ENCODE measurements at regions not wholly inside any gene's neighbourhood (a gene's known extent, or its start where the extent isn't known, plus 50 kb on each side); places are given as distances from the start of the nearest gene placed in this dataset.

- WGBS (ENCODE audit: low lambda C conversion rate, missing lambda C conversion rate) = 94% methylated on average over 7 of the region's 7 CpGs
- TF ChIP-seq, protein P1, sequence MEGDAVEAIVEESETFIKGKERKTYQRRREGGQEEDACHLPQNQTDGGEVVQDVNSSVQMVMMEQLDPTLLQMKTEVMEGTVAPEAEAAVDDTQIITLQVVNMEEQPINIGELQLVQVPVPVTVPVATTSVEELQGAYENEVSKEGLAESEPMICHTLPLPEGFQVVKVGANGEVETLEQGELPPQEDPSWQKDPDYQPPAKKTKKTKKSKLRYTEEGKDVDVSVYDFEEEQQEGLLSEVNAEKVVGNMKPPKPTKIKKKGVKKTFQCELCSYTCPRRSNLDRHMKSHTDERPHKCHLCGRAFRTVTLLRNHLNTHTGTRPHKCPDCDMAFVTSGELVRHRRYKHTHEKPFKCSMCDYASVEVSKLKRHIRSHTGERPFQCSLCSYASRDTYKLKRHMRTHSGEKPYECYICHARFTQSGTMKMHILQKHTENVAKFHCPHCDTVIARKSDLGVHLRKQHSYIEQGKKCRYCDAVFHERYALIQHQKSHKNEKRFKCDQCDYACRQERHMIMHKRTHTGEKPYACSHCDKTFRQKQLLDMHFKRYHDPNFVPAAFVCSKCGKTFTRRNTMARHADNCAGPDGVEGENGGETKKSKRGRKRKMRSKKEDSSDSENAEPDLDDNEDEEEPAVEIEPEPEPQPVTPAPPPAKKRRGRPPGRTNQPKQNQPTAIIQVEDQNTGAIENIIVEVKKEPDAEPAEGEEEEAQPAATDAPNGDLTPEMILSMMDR (IDR thresholded peaks at IDR 0.05; ENCODE audit: poor library complexity) = no peak
- TF ChIP-seq EZH2phosphoT487 (IDR thresholded peaks at IDR 0.05; ENCODE audit: low read depth, severe bottlenecking, unreplicated experiment) = no peak
- no peak for TF ChIP-seq EZH2 (IDR thresholded peaks at IDR 0.05; ENCODE audit: borderline replicate concordance)
- H2AFZ ChIP-seq = no peak overlapping the region
- H3K4me1 ChIP-seq (ENCODE audit: insufficient read depth) = no peaks in the 10 kb centered on the region
- DNase-seq (ENCODE audit: low spot score) = no peak
- no peak overlapping the region for H3K27ac ChIP-seq
- H3K4me3 ChIP-seq = no peak overlapping the region
- no peaks in the 10 kb centered on the region for H3K79me2 ChIP-seq
- no peaks in the 10 kb centered on the region for H3K27me3 ChIP-seq
- H3K36me3 ChIP-seq (replicated peaks; ENCODE audit: insufficient read depth, low read depth) = no peaks in the 10 kb centered on the region
- no peaks in the 10 kb centered on the region for H4K20me1 ChIP-seq (ENCODE audit: insufficient read depth, poor library complexity, severe bottlenecking)
- no peaks in the 10 kb centered on the region for H3K9me3 ChIP-seq (ENCODE audit: low read depth)
- no peak overlapping the region for H3K4me2 ChIP-seq
- no peaks in the 10 kb centered on the region for H3K9me2 ChIP-seq (replicated peaks; ENCODE audit: insufficient read depth)
Observed at GRCh38 chr1:245084551-245084950, 70.2 kb upstream of the KIF26B start.

DNA sequence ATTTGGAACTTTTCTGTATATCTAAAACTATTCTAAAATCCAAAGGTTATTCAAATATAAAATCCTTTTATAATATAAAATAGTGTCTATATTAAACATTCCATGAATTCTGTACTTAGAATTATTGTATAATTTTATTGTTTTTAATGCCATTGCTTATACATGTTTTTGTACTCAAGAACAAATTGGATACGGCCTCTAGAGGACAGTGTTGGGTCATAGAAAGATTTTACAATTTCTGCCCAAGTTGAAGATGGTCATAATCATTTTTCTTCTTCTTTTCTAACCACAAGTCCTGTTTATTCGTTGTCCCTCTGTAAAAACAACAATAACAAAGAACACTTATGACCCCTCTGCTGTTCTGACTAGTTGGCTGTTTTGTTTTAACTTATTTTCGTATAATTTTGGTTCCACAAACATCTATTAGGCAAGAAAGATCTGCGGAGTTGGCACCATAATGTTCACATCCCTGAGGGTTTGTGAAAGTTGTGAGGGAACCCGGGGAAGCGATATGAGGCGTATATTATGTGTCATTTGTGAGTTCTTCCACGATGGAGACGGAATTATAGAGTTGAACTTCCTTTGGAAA lies 75.7 kb upstream of the KIF26B start:
- Histone ChIP-seq H3K27me3 (no peaks in the 10 kb centered on the region), H3K4me1 (ENCODE audit: insufficient read depth) (no peaks in the 10 kb centered on the region), H2AFZ (no peak overlapping the region), H4K20me1 (ENCODE audit: insufficient read depth, poor library complexity, severe bottlenecking) (no peaks in the 10 kb centered on the region), H3K27ac (no peak overlapping the region), H3K79me2 (no peaks in the 10 kb centered on the region), H3K4me2 (no peak overlapping the region), H3K4me3 (no peak overlapping the region), H3K9me2 (replicated peaks; ENCODE audit: insufficient read depth) (no peaks in the 10 kb centered on the region), H3K9me3 (ENCODE audit: low read depth) (no peaks in the 10 kb centered on the region), H3K36me3 (replicated peaks; ENCODE audit: insufficient read depth, low read depth) (no peaks in the 10 kb centered on the region)
- DNase-seq (ENCODE audit: low spot score) = peak; percentile 55
- WGBS (ENCODE audit: low lambda C conversion rate, missing lambda C conversion rate) = 74% methylated on average over 9 of the region's 9 CpGs
- TF ChIP-seq, protein P1 (IDR thresholded peaks at IDR 0.05; ENCODE audit: poor library complexity) = peak; percentile 76
- TF ChIP-seq EZH2 (IDR thresholded peaks at IDR 0.05; ENCODE audit: borderline replicate concordance) (no peak), EZH2phosphoT487 (IDR thresholded peaks at IDR 0.05; ENCODE audit: low read depth, severe bottlenecking, unreplicated experiment) (no peak)

- H3K9me3 ChIP-seq (ENCODE audit: low read depth) = no peaks in the 10 kb centered on the region
- no peaks in the 10 kb centered on the region for H3K4me1 ChIP-seq (ENCODE audit: insufficient read depth)
- TF ChIP-seq, protein P1 (IDR thresholded peaks at IDR 0.05; ENCODE audit: poor library complexity) = no peak
- TF ChIP-seq EZH2phosphoT487 (IDR thresholded peaks at IDR 0.05; ENCODE audit: low read depth, severe bottlenecking, unreplicated experiment) = no peak
- no peak for TF ChIP-seq EZH2 (IDR thresholded peaks at IDR 0.05; ENCODE audit: borderline replicate concordance)
- H3K36me3 ChIP-seq (replicated peaks; ENCODE audit: insufficient read depth, low read depth) = no peaks in the 10 kb centered on the region
- 70% methylated on average over 5 of the region's 5 CpGs for WGBS (ENCODE audit: low lambda C conversion rate, missing lambda C conversion rate)
- no peak overlapping the region for H2AFZ ChIP-seq
- H3K27me3 ChIP-seq = no peaks in the 10 kb centered on the region
- H3K79me2 ChIP-seq = no peaks in the 10 kb centered on the region
- H3K27ac ChIP-seq = no peak overlapping the region
- H3K4me2 ChIP-seq = no peak overlapping the region
- H3K4me3 ChIP-seq = no peak overlapping the region
- DNase-seq (ENCODE audit: low spot score) = no peak
- H3K9me2 ChIP-seq (replicated peaks; ENCODE audit: insufficient read depth) = no peaks in the 10 kb centered on the region
- no peaks in the 10 kb centered on the region for H4K20me1 ChIP-seq (ENCODE audit: insufficient read depth, poor library complexity, severe bottlenecking)
Observed at GRCh38 chr1:245074898-245075297, 79.9 kb upstream of the KIF26B start.

All from hepatocyte (in vitro differentiated cells).